GM04503 (cell line): ENCODE measurements at regions not wholly inside any gene's neighbourhood (a gene's known extent, or its start where the extent isn't known, plus 50 kb on each side); places are given as distances from the start of the nearest gene placed in this dataset.

Experiments used
- DNase-seq: peaks from one replicate; pipeline ENCODE4 v3.0.0-alpha.2; 2012; ENCODE audit warnings: low read depth

DNA sequence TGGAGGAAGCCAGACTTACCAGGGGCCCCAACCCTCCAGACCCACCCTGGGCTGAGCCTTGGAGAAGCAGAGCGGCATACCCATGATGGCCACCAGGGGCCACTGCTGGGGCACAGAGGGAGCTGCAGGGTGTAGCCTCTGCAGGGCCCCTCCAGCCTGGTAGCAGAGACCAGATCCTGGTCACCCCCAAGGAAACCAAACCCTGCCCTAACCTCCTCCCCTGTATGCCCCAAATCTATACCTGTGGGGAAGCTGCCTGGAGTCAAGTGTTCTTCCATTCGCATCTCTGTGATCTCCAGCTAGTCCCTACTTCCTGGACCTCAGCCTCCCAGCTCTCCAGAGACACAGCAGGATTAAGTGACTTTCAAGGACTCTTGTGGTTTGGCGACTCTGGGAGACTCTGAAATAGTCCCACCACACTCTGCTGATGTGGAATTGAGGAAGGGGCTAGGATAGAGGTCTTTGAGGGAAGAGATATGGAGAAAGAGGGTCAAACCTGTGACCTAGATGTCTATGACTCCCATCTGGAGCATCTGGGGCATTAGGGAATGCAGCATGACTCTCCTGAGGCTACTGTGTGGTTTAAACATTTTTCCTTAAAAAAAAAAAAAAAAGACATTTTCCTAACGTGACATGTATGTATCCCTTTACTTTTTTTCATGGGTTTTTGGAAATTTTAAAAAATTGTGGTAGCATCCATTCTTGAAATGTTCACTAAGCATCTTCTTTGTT lies 119.2 kb upstream of the IPO9 start:
- DNase-seq = no peak

DNA sequence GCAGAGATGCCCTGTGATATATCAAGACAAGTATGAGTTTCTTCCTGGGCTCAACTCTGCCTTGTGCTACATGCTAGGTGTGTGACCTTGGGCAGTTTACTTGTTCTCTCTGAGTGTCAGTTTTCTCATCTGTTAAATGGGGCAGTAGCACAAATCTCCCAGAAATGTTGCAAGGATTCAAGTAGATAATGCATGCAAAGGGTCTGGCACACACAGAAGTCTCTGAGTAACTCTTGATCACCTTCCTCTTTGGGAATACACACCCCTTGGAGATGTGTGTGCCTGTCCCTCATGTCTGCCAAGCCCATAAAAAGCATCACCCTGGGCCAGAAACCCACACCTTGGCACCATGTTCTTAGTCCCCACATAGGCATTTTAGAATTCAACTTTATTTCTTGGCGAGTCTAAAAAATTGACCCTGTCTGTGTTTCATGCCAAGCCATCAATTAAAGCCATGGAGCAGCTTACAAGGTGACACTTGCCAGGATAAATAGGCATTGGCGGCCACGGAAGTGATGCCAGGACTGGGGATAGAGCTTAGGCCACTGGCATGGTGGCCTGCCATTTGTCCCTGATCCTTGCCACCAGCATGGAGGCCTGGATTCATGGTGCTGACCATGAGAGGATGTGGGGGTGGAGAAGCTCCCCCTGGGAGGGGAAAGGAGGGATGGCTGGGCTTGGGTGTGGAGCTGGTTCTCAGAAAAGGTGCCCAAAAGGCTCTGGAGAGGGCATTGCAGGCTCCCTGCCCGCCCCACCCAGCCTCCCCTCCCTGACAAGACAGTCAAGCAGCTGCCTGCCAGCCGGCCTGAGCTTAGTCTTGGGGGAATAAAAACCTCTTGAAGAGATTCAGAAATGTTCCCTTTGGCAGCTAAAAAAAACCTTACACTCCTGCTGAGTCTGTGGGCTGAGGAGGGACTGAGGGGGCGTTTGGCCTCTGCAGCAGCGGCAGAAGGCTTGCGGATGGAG lies 118.0 kb upstream of the IPO9 start:
- no peak for DNase-seq

DNA sequence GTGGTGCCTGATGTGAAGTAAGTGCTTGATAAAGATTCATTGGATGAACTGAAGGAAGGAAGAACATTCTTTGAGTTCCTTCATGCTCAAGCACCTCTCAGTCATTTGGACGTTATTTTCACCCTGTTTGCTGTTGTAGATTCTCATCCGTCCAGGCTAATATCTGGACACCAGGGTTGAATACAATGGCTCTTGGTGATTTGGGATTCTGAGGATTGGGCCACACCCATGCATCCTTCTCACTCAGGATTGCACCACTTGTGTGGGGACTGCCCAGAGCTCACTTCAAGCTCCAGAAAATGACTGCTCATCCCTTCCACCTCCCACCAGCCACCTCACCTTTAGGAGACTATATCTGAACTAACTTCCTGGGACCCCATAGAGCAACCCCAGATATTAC lies 117.1 kb upstream of the IPO9 start:
- no peak for DNase-seq

- no peak for DNase-seq
Measured at GRCh38 chr1:201712387-201713085, 116.4 kb upstream of the IPO9 start.

GRCh38 chr1:201713086-201713810 lies 115.7 kb upstream of the IPO9 start:
- DNase-seq = peak; percentile 98

DNA sequence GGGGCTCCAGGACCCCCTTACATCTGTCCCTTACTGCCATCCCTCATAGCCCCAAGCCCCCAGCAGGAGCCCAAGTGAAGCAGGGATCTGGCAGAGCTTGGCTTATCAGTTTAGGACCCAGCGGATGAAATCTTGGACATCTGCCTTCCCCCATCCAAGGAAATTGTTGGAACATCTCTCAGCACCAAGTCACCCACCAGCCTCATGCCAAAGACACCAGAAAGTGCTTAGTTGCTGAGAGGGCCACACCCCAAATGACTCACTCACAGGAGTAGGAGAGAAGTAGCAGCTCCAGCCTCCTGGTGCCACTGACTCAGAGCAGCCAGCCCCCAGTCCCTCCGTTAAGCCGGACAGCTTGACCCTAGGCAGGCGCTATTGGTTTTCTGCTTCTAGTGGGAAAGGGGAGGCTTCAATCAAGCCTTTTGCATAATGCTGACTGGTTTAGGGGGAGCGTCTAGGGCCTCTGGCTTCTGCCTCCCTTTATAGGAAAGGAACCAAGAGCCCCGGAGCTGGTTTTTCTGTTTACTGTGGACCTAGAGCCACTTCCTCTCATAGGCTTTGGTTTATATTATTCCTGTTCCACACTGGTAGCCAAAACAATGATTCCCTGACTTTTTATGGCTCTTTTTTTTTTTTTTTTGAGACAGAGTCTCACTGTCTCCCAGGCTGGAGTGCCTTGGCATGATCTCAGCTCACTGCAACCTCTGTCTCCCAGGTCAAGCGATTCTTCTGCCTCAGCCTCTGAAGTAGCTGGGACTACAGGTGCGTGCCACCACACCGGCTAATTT lies 114.2 kb upstream of the IPO9 start:
- peak; percentile 99 for DNase-seq

- no peak for DNase-seq
Measured at GRCh38 chr1:201715351-201715750, 113.6 kb upstream of the IPO9 start.

GRCh38 chr1:201715801-201716741 lies 112.9 kb upstream of the IPO9 start:
- DNase-seq = no peak

DNA sequence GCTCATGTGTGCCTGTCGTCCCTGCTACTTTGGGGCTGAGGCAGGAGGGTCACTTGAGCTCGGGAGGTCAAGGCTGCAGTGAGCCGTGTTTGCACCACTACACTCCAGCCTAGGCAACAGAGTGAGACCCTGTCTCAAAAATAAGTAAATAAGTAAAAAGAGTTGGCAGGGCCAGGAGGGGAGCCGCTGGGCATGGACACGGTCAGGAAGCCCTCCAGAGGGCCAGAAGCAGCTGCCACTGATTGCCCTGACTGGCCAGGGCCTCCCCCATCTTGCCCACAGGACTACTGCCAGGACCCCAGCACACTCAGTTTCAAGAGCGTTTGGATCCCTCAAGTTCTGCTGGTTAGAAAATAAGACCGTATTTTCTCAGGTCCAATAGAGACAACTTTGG lies 112.2 kb upstream of the IPO9 start:
- DNase-seq = no peak

- no peak for DNase-seq
Measured at GRCh38 chr1:201717286-201717685, 111.7 kb upstream of the IPO9 start.

- no peak for DNase-seq
Measured at GRCh38 chr1:201718346-201719202, 110.4 kb upstream of the IPO9 start.

DNA sequence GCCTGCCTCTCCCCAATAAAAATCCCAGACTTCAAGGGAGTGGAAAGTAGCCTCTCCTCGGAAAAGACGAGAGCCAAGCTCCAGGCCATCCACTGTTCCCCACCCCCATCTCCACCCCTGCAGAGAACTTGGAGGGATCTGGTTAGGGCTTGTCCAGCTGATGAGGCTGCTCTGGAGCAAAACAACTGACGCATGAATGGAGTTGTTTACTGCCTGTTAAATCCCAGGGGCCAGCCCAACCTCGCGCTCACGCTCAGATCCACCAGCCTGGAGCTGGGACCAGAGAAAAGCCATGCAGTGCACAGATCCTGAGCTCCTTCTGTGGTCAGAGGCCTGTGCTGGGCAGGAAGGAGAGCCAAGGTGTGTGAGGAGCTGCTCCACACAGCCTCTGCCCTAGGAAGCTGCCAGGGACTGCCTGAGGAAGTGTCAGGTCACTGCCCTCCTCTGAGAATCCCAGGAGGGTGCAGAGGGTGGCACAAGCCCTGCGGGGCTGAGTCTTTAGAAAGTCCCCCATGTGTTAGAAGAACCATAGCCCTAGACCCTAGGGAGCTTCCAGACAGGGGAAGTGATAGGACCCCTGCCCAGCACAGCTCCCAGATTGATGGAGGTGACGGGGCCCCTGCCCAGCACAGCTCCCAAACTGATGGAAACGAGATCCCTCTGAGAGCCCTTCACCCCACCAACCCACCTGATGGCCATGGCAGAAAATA lies 109.0 kb upstream of the IPO9 start:
- DNase-seq = peak; percentile 83

DNA sequence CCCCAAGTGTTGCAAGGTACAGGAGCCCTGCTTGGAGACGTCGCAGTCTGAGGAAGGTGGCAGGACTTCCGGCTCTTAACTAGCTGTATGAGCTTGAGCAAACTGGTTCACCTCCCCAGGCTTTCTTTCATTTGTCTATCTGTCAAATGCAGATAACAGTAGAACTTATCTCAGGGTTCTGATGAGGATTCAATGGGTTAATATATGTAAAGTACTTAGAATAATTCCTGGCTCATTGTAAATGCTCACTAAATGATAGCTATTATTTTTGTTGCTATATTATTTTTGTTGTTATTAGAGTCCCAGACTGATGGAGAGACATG lies 108.5 kb upstream of the IPO9 start:
- no peak for DNase-seq

DNA sequence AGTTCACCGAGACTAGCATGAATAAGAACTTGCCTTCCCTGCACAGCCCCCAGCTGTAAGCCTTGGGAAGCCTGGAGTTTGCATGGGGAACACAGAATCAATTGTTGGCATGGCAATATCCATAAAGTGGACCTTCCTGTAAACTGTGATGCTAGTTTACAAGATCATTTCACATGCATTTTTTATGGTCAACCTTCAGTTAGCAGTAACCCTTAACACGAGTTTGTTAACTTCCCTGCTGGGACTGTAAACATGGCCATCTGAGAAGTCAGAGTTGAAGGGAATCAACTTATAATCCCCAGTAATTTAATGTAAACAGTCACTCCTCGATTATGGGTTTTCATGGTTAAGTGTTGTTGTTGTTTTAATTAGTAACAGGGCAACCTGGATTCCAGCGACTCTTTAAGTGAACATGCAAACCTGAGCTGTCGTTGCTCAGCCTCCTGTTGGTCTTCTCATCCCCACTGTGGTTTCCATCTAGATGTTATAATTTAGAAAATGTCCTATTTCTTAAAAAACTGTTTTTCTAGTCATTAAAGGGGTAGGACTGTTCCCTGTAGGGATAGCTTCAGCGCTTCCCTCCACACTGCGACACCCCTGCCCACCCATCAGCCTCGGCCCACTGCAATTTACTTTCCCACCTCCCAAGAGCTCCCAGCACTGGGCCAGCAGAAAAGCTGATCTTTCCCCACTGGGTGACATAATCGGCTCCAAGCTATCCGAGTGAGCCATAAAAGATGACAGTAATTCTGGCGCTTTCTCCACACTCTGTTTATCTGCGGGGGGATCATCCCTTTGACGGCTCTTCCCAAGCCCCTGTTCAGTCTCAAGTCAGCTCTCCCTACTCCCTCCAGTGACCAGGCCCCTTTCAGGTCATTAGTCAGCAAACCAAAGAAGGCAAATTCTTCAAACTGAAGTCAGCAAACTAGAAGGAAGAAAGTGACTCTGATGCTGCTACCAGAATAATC lies 107.6 kb upstream of the IPO9 start:
- no peak for DNase-seq

GRCh38 chr1:201724039-201724765 lies 104.8 kb upstream of the IPO9 start:
- DNase-seq = no peak

- no peak for DNase-seq
Measured at GRCh38 chr1:201724766-201725118, 104.2 kb upstream of the IPO9 start.

GRCh38 chr1:201726700-201727099 lies 102.3 kb upstream of the IPO9 start:
- DNase-seq = no peak
